ENCODE measurements at regions not wholly inside any gene's neighbourhood (a gene's known extent, or its start where the extent isn't known, plus 50 kb on each side); places are given as distances from the start of the nearest gene placed in this dataset.

GRCh38 chr7:106419455-106420182 lies 134.8 kb upstream of the NAMPT start:
- DNase-seq (ENCODE audit: low read depth) = no peak

- DNase-seq (ENCODE audit: low read depth) = no peak
Measured at GRCh38 chr7:106418526-106418925, 133.7 kb upstream of the NAMPT start.

- no peak for DNase-seq (ENCODE audit: low read depth)
Measured at GRCh38 chr7:106418094-106418493, 133.3 kb upstream of the NAMPT start.

GRCh38 chr7:106417273-106417902 lies 132.6 kb upstream of the NAMPT start:
- DNase-seq (ENCODE audit: low read depth) = no peak

- no peak for DNase-seq (ENCODE audit: low read depth)
Measured at GRCh38 chr7:106416430-106416829, 131.6 kb upstream of the NAMPT start.

- DNase-seq (ENCODE audit: low read depth) = no peak
Measured at GRCh38 chr7:106415433-106415832, 130.7 kb upstream of the NAMPT start.

GRCh38 chr7:106413446-106413845 lies 128.7 kb upstream of the NAMPT start:
- no peak for DNase-seq (ENCODE audit: low read depth)

GRCh38 chr7:106405697-106406141 lies 120.9 kb upstream of the NAMPT start:
- no peak for DNase-seq (ENCODE audit: low read depth)

GRCh38 chr7:106402898-106403297 lies 118.1 kb upstream of the NAMPT start:
- DNase-seq (ENCODE audit: low read depth) = no peak

- DNase-seq (ENCODE audit: low read depth) = no peak
Measured at GRCh38 chr7:106400923-106401322, 116.1 kb upstream of the NAMPT start.

GRCh38 chr7:106398786-106399185 lies 114.0 kb upstream of the NAMPT start:
- no peak for DNase-seq (ENCODE audit: low read depth)

- no peak for DNase-seq (ENCODE audit: low read depth)
Measured at GRCh38 chr7:106397994-106398393, 113.2 kb upstream of the NAMPT start.

- no peak for DNase-seq (ENCODE audit: low read depth)
Measured at GRCh38 chr7:106394526-106394925, 109.7 kb upstream of the NAMPT start.

GRCh38 chr7:106393564-106394251 lies 108.9 kb upstream of the NAMPT start:
- no peak for DNase-seq (ENCODE audit: low read depth)

- DNase-seq (ENCODE audit: low read depth) = no peak
Measured at GRCh38 chr7:106392590-106392989, 107.8 kb upstream of the NAMPT start.

- DNase-seq (ENCODE audit: low read depth) = no peak
Measured at GRCh38 chr7:106392144-106392543, 107.4 kb upstream of the NAMPT start.

GRCh38 chr7:106386958-106387357 lies 102.2 kb upstream of the NAMPT start:
- no peak for DNase-seq (ENCODE audit: low read depth)

GRCh38 chr7:106384373-106384772 lies 99.6 kb upstream of the NAMPT start:
- no peak for DNase-seq (ENCODE audit: low read depth)

GRCh38 chr7:106382929-106383328 lies 98.1 kb upstream of the NAMPT start:
- DNase-seq (ENCODE audit: low read depth) = no peak

GRCh38 chr7:106382129-106382528 lies 97.3 kb upstream of the NAMPT start:
- no peak for DNase-seq (ENCODE audit: low read depth)

GRCh38 chr7:106381252-106381651 lies 96.5 kb upstream of the NAMPT start:
- DNase-seq (ENCODE audit: low read depth) = no peak

- no peak for DNase-seq (ENCODE audit: low read depth)
Measured at GRCh38 chr7:106377847-106378361, 93.1 kb upstream of the NAMPT start.
